IMR-90 (cell line): ENCODE measurements at regions not wholly inside any gene's neighbourhood (a gene's known extent, or its start where the extent isn't known, plus 50 kb on each side); places are given as distances from the start of the nearest gene placed in this dataset.

ENCODE experiments used
- CHD1 ChIP-seq: IDR thresholded peaks from 2 replicates; pipeline ENCODE4 v1.6.1; 2012; ENCODE audit warnings: low read depth, low read length, improper control_type of control experiment
- CTCF ChIP-seq: conservative IDR thresholded peaks from 2 replicates; pipeline ENCODE4 v1.5.1; 2012; ENCODE audit warnings: mild to moderate bottlenecking, low read depth, low read length, improper control_type of control experiment
- ELK1 ChIP-seq: fragments of 150-350 bp; IDR thresholded peaks from 2 replicates; pipeline ENCODE4 v1.6.1; 2016; ENCODE audit warnings: low read depth, mild to moderate bottlenecking, low read length, moderate library complexity, borderline replicate concordance
- FOS ChIP-seq: fragments of 150-350 bp; IDR thresholded peaks from 2 replicates; pipeline ENCODE4 v1.6.1; 2016; ENCODE audit warnings: low read depth, low read length
- MAZ ChIP-seq: IDR thresholded peaks from 2 replicates; pipeline ENCODE4 v1.6.1; 2012; ENCODE audit warnings: low read depth, mild to moderate bottlenecking, low read length, improper control_type of control experiment, moderate library complexity, borderline replicate concordance
- MXI1 ChIP-seq: IDR thresholded peaks from 2 replicates; pipeline ENCODE4 v1.6.1; 2012; ENCODE audit warnings: low read depth, mild to moderate bottlenecking, low read length, moderate library complexity, borderline replicate concordance
- POLR2A ChIP-seq: IDR thresholded peaks from 2 replicates; pipeline ENCODE4 v1.6.1; 2012; ENCODE audit warnings: mild to moderate bottlenecking, low read depth, low read length
- RAD21 ChIP-seq: IDR thresholded peaks from 2 replicates; pipeline ENCODE4 v1.6.1; 2012; ENCODE audit warnings: low read length, improper control_type of control experiment
- RFX5 ChIP-seq: IDR thresholded peaks from 2 replicates; pipeline ENCODE4 v1.8.0; 2012; ENCODE audit warnings: low read depth, mild to moderate bottlenecking, low read length, moderate library complexity
- SMC3 ChIP-seq: fragments of 150-350 bp; IDR thresholded peaks from 2 replicates; pipeline ENCODE4 v1.6.1; 2016; ENCODE audit warnings: low read depth, mild to moderate bottlenecking, antibody characterized with exemption, low read length, moderate library complexity
- USF2 ChIP-seq: fragments of 150-350 bp; IDR thresholded peaks from 2 replicates; pipeline ENCODE4 v1.6.1; 2017; ENCODE audit warnings: mild to moderate bottlenecking, antibody characterized with exemption, low read length, low read depth

- TF ChIP-seq CTCF (no peak), USF2 (no peak), RFX5 (no peak), CHD1 (no peak), RAD21 (no peak), POLR2A (no peak), SMC3 (no peak), MXI1 (no peak), ELK1 (no peak), MAZ (no peak), FOS (no peak)
These were observed 373.7 kb downstream of the NXPE2 start for GRCh38 chr11:115051938-115052590.
